NCI-H2196 (cell line): ENCODE measurements at regions not wholly inside any gene's neighbourhood (a gene's known extent, or its start where the extent isn't known, plus 50 kb on each side); places are given as distances from the start of the nearest gene placed in this dataset.

Source experiments
- DNase-seq: peaks from one replicate; lab custom pipeline; 2025; ENCODE audit not compliant: unreplicated experiment; lab: John Stamatoyannopoulos, UW

DNA sequence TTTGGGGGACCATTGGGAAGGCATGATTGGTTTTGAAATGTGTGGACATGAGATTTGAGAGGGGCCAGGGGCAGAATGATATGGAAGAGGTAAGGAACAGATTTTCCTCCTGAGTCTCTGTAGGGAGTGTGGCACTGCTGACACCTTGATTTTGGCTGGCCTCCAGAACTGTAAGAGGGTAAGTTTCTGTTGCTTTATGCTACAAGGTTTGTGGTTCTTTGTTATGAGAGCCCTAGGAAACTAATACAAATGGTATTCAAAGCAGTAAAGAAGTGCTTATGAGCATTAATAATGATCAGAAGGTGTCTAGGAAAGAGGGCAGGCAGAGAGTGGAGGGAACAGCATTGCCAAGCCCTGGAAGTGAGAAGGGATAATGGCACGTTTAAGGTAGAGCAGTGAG lies 574.3 kb upstream of the NXPH2 start:
- DNase-seq: no peak

DNA sequence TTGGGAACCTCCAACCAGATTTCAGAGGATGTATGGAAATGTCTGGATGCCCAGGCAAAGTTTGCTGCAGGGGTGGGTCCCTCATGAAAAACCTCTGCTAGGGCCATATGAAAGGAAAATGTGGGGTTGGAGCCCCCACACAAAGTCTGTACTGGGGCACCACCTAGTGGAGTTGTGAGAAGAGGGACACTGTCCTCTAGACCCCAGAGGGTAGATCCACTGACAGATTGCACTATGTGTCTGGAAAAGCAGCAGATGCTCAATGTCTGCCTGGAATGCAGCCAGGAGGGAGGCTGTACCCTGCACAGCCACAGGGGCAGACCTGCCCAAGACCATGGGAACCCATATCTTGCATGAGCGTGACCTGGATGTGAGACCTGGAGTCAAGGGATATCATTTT lies 573.7 kb upstream of the NXPH2 start:
- DNase-seq: no peak

DNA sequence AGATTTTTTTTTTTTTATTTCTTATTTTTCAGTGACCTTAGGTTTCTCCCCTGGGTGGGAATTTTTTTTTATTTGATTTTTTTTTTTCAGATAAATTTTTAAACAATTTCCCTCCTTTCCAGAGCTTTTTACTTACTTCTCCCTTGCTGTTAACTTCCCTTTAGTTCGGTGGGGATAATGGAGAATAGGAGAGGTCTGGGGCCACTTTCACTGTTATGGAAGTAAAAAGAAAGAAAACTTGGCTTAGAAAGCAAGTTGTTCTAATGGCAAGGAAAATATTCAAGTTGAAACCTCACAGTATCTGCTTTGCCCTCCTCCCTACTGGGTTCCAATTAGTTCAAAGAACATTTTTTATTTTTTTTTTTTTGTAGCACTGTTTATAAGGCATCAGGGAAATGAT lies 537.1 kb upstream of the NXPH2 start:
- DNase-seq: no peak

DNA sequence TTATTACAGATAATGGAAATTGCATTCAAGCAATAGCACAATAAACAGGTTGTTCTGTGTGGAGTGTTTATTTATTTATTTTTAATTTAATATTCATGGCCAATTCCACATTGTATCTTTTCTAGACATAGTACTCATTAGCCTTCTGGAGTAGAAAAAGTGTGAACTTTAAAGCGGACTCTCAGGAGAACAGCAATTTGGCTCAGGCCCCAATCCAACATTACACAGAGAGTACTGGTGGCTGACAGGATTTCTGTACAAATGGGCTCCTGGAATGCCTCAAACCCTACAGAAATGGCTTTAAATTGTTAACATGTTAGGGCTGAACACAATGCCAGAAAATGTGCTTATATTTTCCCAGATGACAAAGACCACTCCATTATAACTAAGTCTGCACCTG lies 533.9 kb upstream of the NXPH2 start:
- no peak for DNase-seq

DNA sequence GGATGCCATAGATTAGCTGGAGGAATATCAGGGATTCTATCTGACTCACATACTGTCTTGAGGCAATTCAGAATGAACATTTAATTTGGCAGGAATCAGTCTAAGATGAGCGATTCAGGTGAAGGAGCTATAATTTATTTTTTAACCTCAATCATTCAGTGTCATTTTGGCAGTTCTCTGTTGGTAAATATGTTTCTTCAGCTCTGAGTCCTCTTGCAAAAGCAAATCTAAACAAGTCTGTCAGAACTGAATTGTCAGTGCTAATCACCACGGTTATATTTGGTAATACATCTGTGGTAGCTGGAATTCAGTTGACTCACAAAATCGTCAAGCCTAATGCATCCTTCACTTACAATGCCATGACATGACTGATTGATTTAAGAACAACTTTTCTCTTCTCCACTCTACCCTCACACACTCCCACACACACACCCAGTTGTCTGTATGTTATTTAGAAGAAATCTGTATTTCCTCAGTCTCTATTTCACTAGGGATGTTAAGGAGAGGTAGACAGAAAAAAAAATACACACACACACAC lies 516.6 kb upstream of the NXPH2 start:
- no peak for DNase-seq

DNA sequence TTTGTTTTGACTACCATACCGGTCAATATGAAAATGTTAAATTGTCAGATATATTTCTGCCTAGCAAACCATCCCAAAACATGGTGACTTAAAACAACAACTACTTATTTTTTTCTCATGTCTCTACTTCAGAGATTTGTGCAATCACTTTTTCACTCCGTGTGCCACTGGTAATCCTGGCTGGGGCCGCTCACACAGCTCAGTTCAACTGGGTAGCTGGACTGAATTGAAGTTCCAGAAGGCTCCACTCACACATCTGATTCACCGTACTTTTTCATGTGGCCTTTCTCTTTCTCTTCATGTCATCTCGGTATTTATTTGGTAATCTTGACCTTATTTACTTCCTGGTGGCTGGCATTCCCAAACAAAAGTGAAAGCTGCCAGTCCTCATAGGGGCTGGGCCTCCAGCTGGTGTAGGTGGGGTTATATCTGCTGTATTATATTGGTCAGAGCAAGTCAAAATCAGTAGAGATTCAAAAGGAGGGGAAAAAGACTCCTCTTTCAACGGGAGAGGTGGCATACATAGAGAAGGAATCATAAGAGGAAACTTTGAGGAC lies 513.9 kb upstream of the NXPH2 start:
- DNase-seq: no peak

DNA sequence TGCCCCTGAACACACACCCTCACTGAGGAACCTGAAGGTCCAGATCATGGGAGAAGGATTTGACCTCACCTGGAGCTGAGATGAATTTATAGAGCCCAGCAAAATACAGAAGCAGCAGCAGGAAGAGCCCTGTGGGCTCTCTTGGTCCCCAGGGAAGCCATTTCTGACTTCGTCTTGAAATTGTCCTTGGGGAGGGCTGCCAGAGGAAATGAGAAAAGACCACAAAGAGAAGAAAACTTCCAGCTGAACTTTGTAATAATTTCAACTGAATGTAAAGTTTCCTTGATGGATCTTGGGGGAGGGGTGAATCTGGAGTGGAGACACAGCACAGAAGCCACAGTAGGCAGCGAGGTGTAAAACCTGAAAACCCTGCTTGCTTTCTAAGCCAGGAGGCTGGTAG lies 500.9 kb upstream of the NXPH2 start:
- no peak for DNase-seq

DNA sequence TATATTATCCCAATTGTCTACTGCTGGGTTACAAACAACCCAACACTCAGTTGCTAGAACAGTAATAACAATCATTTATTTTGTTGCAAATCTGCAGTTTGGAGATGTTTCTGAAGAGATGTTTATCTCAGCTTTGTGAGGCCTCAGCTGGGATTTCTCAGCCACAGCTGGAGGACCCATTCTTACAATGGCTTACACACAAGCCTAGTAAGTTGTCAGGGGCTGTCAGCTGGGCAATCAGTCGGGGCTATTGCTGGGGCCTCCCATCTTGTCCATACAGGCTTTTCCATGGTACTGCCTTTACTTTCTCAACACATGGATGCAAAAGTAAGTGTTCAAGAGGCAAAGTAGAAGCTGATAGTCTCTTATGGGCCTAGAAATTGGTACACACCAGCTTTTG lies 491.7 kb upstream of the NXPH2 start:
- DNase-seq: no peak

DNA sequence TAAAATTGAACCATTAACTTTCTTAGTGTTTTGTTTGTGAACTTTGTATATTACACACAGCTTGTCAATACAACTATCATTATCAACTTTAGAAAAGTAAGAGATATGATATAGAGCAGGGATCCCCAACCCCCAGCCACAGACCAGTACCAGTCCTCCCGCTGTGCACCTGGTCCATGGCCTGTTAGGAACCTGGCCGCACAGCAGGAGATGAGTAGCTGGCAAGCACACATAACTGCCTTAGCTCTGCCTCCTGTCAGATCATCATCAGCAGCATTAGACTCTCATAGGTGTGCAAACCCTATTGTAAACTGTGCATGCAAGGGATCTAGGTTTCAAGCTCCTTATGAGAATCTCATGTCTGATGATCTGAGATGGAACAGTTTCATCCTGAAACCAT lies 491.0 kb upstream of the NXPH2 start:
- DNase-seq: no peak

DNA sequence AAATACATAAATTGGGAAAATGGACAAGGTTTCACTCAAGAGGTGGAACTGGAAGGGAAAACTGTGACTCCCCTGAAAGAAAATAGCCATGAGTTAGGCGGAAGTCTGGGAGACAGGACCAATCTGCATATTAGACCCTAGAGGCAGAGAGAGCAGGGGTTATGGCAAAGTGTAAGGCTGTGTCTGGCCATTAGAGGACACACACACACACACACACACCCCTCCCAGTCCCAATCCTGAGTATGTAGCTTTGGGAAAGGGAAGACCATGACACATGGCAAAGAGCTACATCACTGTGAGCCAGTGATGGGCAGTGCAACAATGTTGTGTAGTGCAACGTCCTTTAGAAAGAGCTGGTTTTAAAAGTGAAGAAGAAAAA lies 479.9 kb upstream of the NXPH2 start:
- DNase-seq: no peak

DNA sequence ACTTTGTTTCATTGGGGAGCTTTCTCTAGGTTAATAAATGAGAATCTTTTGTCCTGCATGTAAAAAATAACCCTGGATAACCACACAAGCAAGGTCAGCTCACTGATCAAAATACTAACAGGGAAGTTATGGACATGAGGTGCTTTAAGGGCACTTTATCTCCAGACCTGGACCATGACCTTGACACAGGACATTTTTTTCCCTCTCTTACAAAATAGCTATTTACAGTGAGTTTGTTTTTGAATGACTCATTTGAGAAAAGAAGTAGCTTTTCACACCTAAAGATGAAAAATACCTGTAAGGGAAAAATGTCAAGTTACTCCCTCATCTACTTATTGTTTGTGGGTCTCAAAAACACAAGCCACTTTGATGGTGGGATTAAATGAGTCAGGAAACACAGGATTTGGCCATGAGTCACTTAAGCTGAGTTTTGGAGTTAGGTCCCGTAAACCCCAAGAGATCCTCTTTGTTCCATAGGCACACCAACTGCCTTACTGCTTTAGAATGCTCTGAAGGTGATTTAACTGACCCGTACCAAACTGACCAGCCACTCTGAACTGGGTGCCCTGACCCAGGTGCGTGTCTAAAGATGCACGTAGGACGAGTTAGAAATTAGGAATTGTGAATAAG lies 479.3 kb upstream of the NXPH2 start:
- DNase-seq: no peak

DNA sequence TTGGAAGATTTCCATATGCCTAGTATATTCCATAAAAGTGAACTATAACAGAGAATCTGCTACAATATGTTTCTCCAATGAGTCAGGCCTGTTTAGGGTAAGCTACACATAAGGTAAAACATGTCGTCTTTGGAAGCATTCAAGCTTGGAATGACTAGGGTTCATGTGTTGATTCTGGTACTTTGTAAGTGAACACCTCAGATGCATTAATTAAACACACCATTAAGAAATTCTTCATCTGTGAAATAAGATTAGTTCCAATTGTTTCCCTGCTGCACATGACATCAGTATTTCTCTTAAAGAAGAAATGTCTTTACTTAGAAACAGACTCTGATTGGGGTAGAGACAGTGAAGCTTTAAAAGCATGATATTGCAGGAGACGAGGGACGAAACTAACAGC lies 461.1 kb upstream of the NXPH2 start:
- DNase-seq: no peak

DNA sequence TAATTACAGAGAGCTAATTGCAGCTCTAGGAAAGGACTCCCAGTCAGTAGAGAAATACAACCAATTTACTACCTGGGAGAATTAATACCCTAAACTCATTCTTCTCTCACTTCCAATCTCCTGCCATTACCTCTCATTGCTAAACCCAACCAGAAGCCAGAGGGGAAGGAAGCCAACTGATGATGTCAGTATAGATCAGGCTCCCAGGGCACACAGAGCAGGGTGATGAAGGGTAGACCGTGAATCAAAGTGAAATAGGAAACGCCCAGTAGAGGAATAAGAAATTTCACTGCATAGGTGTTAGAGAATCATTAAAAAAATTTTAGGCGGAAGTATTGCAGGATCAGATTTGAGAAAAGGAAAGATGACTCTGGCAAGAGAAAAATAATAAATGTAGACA lies 456.8 kb upstream of the NXPH2 start:
- DNase-seq: no peak

DNA sequence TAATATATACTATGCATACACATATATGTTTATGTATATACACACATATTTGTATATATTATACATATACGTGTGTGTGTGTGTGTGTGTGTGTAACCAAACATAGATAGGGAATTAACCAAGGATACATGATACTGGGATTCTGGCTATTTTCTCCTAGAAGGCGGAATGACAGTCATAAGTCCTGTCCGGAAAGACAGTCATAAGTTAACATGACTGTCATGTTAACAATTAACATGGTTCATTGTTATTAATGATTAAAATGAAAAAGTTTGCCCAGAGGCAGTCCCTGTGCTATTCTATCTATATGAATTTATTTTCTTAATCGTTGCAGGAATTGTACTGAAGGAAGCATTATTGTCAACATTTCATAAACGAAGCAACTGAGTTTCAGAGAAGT lies 450.7 kb upstream of the NXPH2 start:
- DNase-seq: no peak

DNA sequence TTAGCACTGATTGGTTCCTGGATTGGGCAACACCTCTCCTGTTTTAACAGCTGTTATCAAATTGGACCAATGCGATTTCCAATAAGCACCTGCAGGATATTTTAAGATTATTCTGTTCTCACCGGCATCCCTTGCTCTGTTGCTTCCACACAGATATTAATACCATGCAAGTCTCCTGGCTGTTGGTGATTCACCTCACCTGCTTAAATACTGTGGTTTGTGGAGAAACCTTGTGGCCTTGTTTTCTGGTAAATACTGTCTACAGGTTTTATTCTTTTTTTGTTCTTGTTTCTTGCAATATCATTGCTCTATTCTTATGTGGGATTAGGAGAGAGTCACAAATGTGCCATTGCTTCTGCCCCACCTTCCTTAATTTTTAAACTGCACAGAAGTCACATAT lies 448.1 kb upstream of the NXPH2 start:
- no peak for DNase-seq

DNA sequence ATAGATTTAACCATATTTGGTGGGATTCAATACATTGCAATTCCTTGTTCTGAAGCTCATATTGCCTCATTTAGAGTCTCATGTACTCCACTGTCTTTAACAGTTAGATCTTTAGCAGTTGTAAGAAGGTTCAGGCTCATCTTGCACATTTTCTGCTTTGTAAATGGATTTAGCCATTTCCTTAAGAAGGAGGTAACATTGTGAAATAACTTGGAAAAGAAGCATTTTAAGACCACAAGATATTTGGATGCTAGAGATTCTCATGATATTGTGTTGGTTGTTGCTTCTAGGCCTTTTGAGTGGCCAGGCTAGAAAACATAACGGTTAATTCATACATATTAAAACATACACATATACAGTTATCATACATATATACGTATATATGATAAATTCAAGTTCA lies 445.8 kb upstream of the NXPH2 start:
- no peak for DNase-seq

DNA sequence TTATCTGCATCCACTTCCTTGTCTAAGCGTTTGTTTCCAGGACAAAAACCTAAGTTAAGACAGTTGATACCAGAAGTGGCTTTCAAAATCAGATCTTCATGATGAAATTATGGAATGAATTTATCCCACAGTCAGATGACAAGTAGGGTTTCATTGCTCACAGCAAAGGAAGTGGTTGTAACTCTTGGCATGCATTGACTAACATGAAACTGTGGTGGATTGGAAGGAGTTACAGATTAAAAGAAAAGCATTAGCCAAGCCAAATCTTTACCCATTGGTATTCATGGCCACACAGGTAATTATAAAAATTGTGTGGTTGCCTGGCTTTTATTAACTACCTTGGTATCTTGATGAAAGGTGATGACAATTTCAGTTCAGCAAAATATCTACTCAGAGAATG lies 438.0 kb upstream of the NXPH2 start:
- no peak for DNase-seq

DNA sequence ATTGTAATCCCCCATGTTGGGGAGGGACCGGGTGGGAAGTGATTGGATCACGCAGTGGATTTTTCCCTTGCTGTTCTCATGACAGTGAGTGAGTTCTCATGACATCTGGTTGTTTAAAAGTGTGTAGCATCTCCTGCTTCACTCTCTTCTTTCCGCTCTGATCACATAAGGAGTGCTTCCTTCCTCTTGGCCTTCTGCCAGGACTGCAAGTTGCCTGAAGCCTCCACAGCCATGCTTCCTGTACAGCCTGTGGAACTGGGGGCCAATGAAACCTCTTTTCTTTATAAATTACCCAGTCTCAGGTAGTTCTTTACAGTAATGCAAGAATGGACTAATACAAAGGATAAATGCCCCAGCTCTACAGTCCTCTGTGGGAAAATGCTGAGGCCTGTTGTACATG lies 437.5 kb upstream of the NXPH2 start:
- DNase-seq: no peak

DNA sequence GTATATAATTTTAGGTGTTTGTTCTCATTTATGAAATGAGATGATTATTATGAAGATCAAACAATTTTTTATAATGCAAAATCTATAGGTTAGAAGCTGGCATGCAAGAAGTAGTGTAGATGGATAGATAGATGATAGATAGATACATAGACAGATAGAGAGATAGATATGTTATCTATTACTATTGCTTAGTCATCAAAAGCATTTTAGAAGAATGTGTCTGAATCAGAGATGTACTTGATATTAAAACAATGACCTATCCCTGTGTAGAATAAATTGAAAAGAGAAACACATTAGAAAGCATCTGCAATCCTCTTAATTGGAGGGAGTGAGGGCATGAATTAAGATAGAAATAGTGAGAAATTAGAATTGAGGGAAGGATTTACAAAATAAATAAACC lies 436.2 kb upstream of the NXPH2 start:
- DNase-seq: no peak

DNA sequence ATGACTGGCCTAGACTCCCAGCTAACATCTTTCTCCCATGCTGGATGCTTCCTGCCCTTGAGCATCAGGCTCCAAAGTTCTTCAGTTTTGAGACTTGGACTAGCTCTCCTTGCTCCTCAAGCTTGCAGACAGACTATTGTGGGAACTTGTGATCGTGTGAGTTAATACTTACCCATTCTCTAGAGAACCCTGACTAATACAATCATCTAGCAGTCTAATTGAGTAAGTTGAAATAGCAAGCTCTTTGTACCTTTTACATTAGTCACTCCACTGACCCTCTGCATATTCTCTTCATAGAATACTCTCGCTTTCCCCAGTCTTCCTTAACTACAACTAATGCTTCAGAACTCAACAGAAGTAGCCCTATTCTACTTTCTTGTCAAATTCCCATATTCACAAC lies 434.6 kb upstream of the NXPH2 start:
- no peak for DNase-seq

DNA sequence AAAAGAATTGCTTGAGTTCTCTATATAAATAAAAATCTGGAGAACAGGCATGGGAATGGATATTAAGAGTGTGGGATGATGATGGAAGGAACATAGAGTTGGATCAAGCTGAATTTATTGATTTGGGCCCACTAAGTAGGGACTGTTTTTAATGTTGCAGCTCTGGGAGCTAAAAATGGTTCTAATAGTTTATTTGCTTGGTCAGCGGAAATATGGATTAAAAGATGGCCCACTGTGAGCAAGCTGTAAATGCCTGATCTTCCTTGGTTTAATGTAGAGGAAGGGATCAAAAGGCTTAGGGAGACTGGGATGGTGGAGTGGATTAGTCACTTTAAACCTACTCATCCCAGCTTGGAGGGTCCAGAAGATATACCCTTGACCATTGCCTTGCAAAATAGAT lies 429.4 kb upstream of the NXPH2 start:
- DNase-seq: no peak

DNA sequence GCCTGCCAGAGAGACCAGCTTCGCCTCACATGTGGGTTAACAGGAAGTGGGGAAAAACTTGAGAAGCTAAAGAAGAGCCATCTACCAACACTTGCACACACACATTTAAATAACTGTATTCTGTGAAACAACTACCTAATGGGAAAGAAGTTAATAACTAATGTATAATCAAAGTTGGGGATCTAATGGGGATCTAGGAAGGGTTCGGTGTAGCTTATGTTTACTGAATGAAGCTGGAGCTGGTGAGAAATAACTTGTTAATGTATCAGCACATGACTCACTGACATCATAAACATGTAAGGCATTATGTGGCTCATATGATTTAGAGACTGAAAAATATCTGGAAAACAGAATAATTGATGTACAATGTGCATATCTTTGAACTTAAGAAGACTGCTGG lies 421.3 kb upstream of the NXPH2 start:
- no peak for DNase-seq

DNA sequence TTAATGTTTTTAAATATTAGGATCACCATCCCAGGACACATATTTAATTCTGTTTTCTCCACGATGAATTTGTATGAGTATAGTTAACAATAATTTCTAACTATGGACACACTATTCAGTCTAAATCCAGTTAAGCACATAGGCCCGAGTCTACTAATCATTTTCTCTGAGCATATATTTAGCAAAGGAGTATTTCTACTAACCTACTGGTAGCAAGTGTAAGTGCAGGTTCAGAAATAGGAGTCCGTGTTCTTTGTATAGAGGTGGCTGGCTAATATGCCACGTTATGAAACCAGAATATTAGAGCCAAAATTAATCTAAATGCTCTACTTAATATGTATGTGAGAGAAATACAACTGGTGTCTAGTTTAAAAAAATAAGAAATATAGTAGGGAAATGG lies 416.6 kb upstream of the NXPH2 start:
- DNase-seq: no peak
